Tibial nerve (tissue), 4 donors: ENCODE measurements at regions not wholly inside any gene's neighbourhood (a gene's known extent, or its start where the extent isn't known, plus 50 kb on each side); places are given as distances from the start of the nearest gene placed in this dataset.
A peak's percentile ranks its signal among the peaks of the same experiment; 100 is the strongest.

Experiments
- DNase-seq, 2 donors: peaks; one replicate each; pipeline ENCODE4 v3.0.0-alpha.2; 2019; ENCODE audit warnings: low spot score in 2 of 2
- H3K27ac ChIP-seq, 4 donors: fragments of 200-600 bp; sonication (generic) in 3 of 4; one replicate each; pipeline ENCODE4 v1.5.1; 2017 to 2019; ENCODE audit warnings: mild to moderate bottlenecking in 1 of 4
- H3K27me3 ChIP-seq, 2 donors: fragments of 200-600 bp; sonication (generic) in 1 of 2; one replicate each; pipeline versions ENCODE4 v1.5.1 to v1.6.0; 2017 to 2019
- H3K36me3 ChIP-seq, 3 donors: fragments of 200-600 bp; sonication (generic); one replicate each; pipeline ENCODE4 v1.5.1; 2018 to 2019
- H3K4me1 ChIP-seq, 4 donors: fragments of 200-600 bp; sonication (generic) in 3 of 4; one replicate each; pipeline ENCODE4 v1.5.1; 2017 to 2019
- H3K4me3 ChIP-seq, 4 donors: fragments of 200-600 bp; sonication (generic) in 3 of 4; one replicate each; pipeline ENCODE4 v1.5.1; 2017 to 2019; ENCODE audit warnings: mild to moderate bottlenecking in 1 of 4, moderate library complexity in 1 of 4
- H3K9me3 ChIP-seq, 4 donors: fragments of 200-600 bp; sonication (generic) in 3 of 4; one replicate each; pipeline ENCODE4 v1.5.1; 2017 to 2019
- CTCF ChIP-seq, 5 experiments: fragments of 200-600 bp in 3 of 5; fragments of 450-650 bp in 2 of 5; sonication (generic) in 3 of 5; IDR thresholded peaks; one replicate each; pipeline ENCODE4 v1.5.1; 2016 to 2019; ENCODE audit warnings: antibody characterized with exemption in 5 of 5, mild to moderate bottlenecking in 3 of 5, moderate library complexity in 2 of 5
- EP300 ChIP-seq, 2 donors: sonication (generic); formaldehyde crosslinking; IDR thresholded peaks; one replicate each; pipeline ENCODE4 v1.6.1; 2017; ENCODE audit warnings: antibody characterized with exemption in 2 of 2, mild to moderate bottlenecking in 1 of 2
- POLR2A ChIP-seq, 2 donors: fragments of 450-650 bp; IDR thresholded peaks; one replicate each; pipeline ENCODE4 v1.6.1; 2017; ENCODE audit warnings: antibody characterized with exemption in 2 of 2, mild to moderate bottlenecking in 2 of 2, moderate library complexity in 2 of 2
- WGBS, 2 donors: methylation state at CpG; one replicate each; pipeline ENCODE4 v1.1.5; 2018; 5-methylcytosine and 5-hydroxymethylcytosine counted together

- no peaks in the 10 kb centered on the region for H3K4me1 ChIP-seq
- H3K27ac ChIP-seq = no peak overlapping the region
- no peak for TF ChIP-seq EP300 (IDR thresholded peaks at IDR 0.05)
- TF ChIP-seq POLR2A (IDR thresholded peaks at IDR 0.05) = no peak
- TF ChIP-seq CTCF (IDR thresholded peaks at IDR 0.05) = peak; percentile 14 to 46 (median 31)
- no peak overlapping the region for H3K4me3 ChIP-seq
- no peak for DNase-seq
- no peaks in the 10 kb centered on the region for H3K36me3 ChIP-seq
- no peaks in the 10 kb centered on the region for H3K9me3 ChIP-seq
- no peaks in the 10 kb centered on the region for H3K27me3 ChIP-seq
- 20 to 22% methylated on average over 5 of the region's 5 CpGs for WGBS, 2 donors
Observed at GRCh38 chr6:138007014-138007472, 100.2 kb downstream of the PERP start.

GRCh38 chr6:138008791-138009190 is 98.4 kb downstream of the PERP start:
- Histone ChIP-seq H3K27me3 (no peaks in the 10 kb centered on the region), H3K9me3 (no peaks in the 10 kb centered on the region), H3K4me1 (no peaks in the 10 kb centered on the region), H3K36me3 (no peaks in the 10 kb centered on the region), H3K27ac (no peak overlapping the region), H3K4me3 (no peak overlapping the region)
- WGBS, 2 donors = 84 to 85% methylated on average over 3 of the region's 3 CpGs
- TF ChIP-seq POLR2A (IDR thresholded peaks at IDR 0.05) (no peak), EP300 (IDR thresholded peaks at IDR 0.05) (no peak), CTCF (IDR thresholded peaks at IDR 0.05) (no peak)
- DNase-seq = no peak

GRCh38 chr6:138011413-138011812 is 95.8 kb downstream of the PERP start:
- DNase-seq = no peak
- H3K27ac ChIP-seq = no peak overlapping the region
- H3K4me3 ChIP-seq = no peak overlapping the region
- H3K4me1 ChIP-seq = no peaks in the 10 kb centered on the region
- WGBS, 2 donors = 93 to 94% methylated on average over 1 of the region's 1 CpG
- no peaks in the 10 kb centered on the region for H3K9me3 ChIP-seq
- TF ChIP-seq POLR2A (IDR thresholded peaks at IDR 0.05) (no peak), EP300 (IDR thresholded peaks at IDR 0.05) (no peak), CTCF (IDR thresholded peaks at IDR 0.05) (no peak)
- H3K27me3 ChIP-seq = no peaks in the 10 kb centered on the region
- no peaks in the 10 kb centered on the region for H3K36me3 ChIP-seq

- no peak overlapping the region for H3K4me3 ChIP-seq
- H3K9me3 ChIP-seq = no peaks in the 10 kb centered on the region
- H3K36me3 ChIP-seq = no peaks in the 10 kb centered on the region
- H3K27ac ChIP-seq = no peak overlapping the region
- 94 to 96% methylated on average over 1 of the region's 1 CpG for WGBS, 2 donors
- H3K27me3 ChIP-seq = no peaks in the 10 kb centered on the region
- no peak for DNase-seq
- TF ChIP-seq CTCF (IDR thresholded peaks at IDR 0.05) (no peak), POLR2A (IDR thresholded peaks at IDR 0.05) (no peak), EP300 (IDR thresholded peaks at IDR 0.05) (no peak)
- H3K4me1 ChIP-seq = no peaks in the 10 kb centered on the region
Observed at GRCh38 chr6:138012682-138013081, 94.5 kb downstream of the PERP start.

GRCh38 chr6:138013959-138014358 is 93.3 kb downstream of the PERP start:
- TF ChIP-seq POLR2A (IDR thresholded peaks at IDR 0.05) (no peak), CTCF (IDR thresholded peaks at IDR 0.05) (no peak), EP300 (IDR thresholded peaks at IDR 0.05) (no peak)
- Histone ChIP-seq H3K9me3 (no peaks in the 10 kb centered on the region), H3K4me1 (no peaks in the 10 kb centered on the region), H3K27ac (no peak overlapping the region), H3K27me3 (no peaks in the 10 kb centered on the region), H3K4me3 (no peak overlapping the region), H3K36me3 (no peaks in the 10 kb centered on the region)
- DNase-seq = no peak
- WGBS, 2 donors = 25 to 29% methylated on average over 1 of the region's 1 CpG
